SJSA1 (cell line): ENCODE measurements at regions not wholly inside any gene's neighbourhood (a gene's known extent, or its start where the extent isn't known, plus 50 kb on each side); places are given as distances from the start of the nearest gene placed in this dataset.

Experiments
- DNase-seq, 2 experiments: peaks; one replicate each; pipeline ENCODE4 v3.0.0-alpha.2; 2015 to 2020; ENCODE audit warnings: low spot score in 2 of 2, low read depth in 1 of 2
- H3K27ac ChIP-seq: fragments of 250-450 bp; sonication (Bioruptor Pico); 2 replicates; pipeline ENCODE4 v1.5.1; 2020; ENCODE audit warnings: mild to moderate bottlenecking, moderate library complexity
- H3K27me3 ChIP-seq: fragments of 250-450 bp; sonication (Bioruptor Pico); replicated peaks from 2 replicates; pipeline ENCODE4 v1.5.1; 2020; ENCODE audit warnings: mild to moderate bottlenecking, moderate library complexity
- H3K36me3 ChIP-seq: fragments of 250-450 bp; sonication (Bioruptor Pico); 2 replicates; pipeline ENCODE4 v1.5.1; 2020; ENCODE audit warnings: mild to moderate bottlenecking
- H3K4me1 ChIP-seq: fragments of 250-450 bp; sonication (Bioruptor Pico); replicated peaks from 2 replicates; pipeline ENCODE4 v1.6.1; 2021; ENCODE audit warnings: mild to moderate bottlenecking
- H3K4me3 ChIP-seq: fragments of 250-450 bp; sonication (Bioruptor Pico); 2 replicates; pipeline ENCODE4 v1.5.1; 2020; ENCODE audit warnings: mild to moderate bottlenecking
- H3K9me3 ChIP-seq: fragments of 250-450 bp; sonication (Bioruptor Pico); replicated peaks from 2 replicates; pipeline ENCODE4 v1.5.1; 2020; ENCODE audit warnings: mild to moderate bottlenecking

DNA sequence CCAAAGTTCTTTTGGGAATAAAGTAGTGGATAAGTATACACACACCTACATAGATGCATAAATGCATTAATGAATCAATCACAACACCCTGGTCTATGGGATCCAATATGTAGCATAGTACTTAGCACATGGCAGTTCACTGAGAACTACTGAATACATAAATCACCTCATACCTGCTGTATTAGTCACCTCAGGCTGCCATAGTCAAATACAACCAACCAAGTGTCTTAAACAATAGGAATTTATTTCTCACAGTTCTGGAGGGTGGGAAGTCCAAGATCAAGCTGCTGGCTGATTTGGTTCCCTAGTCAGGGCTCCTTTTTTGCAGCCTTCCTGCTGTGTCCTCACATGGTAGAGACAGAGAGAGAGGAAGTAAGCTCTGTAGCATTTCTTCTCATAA is 228.2 kb downstream of the NHLRC3 start:
- Histone ChIP-seq H3K4me3 (no peak overlapping the region), H3K27ac (no peak overlapping the region), H3K4me1 (no peaks in the 10 kb centered on the region), H3K36me3 (no peaks in the 10 kb centered on the region), H3K27me3 (no peaks in the 10 kb centered on the region), H3K9me3 (no peaks in the 10 kb centered on the region)
- no peak for DNase-seq

DNA sequence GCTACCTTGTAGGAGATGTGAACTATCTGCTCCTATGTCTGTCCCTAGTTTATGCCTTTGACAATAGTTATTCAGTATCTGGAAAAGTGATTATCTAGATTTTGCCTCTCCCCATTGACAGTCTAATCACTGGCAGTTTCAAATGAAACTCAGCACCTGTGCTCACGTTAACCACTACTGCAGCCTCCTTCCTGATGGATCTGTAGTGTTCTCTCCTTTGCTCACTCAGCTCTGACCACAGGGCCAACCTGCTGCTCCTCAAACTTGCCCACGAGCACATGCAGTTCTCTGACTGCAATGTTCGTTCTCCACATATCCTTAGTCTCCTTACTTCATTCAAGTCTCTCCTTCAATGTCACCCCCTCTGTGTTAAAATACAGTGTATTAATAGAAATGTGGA is 230.1 kb downstream of the NHLRC3 start:
- H3K27ac ChIP-seq: no peak overlapping the region
- no peak overlapping the region for H3K4me3 ChIP-seq
- H3K36me3 ChIP-seq: no peaks in the 10 kb centered on the region
- no peak for DNase-seq
- H3K9me3 ChIP-seq: no peaks in the 10 kb centered on the region
- no peaks in the 10 kb centered on the region for H3K27me3 ChIP-seq
- no peaks in the 10 kb centered on the region for H3K4me1 ChIP-seq

DNA sequence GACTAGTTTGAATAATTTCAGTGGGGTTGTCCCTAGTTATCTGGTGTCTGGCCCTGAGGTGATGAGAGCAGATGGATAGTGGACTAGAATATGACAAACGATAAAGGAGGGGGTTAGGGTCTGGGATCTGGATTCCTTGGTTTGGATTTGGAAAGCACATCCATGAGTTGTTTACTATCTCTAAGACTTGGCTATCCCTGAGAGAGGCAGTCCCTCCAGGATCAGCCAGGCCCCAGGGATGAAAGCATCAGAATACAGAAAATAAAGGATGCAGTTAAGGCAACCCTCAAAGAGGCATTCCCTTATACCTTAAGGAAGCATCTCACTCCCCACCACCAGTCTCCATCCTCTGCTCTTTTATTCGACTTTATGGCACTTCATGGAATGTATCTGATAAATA is 230.7 kb downstream of the NHLRC3 start:
- Histone ChIP-seq H3K27ac (no peak overlapping the region), H3K4me1 (no peaks in the 10 kb centered on the region), H3K4me3 (no peak overlapping the region), H3K9me3 (no peaks in the 10 kb centered on the region), H3K36me3 (no peaks in the 10 kb centered on the region), H3K27me3 (no peaks in the 10 kb centered on the region)
- DNase-seq: no peak

DNA sequence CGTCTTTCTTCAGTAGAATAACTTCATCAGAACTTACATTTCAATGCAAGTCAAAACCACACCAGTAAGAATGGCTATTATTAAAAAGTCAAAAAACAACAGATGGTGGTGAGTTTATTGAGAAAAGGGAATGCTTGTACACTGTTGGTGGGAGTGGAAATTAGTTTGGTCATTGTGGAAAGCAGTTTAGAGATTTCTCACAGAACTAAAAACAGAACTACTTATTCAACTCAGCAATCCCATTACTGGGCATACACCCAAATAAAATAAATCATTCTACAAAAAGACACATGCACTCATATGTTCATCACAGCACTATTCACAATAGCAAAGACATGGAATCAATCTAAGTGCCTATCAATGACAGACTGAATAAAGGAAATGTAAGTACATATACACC is 231.2 kb downstream of the NHLRC3 start:
- Histone ChIP-seq H3K9me3 (no peaks in the 10 kb centered on the region), H3K4me1 (no peaks in the 10 kb centered on the region), H3K36me3 (no peaks in the 10 kb centered on the region), H3K27me3 (no peaks in the 10 kb centered on the region), H3K4me3 (no peak overlapping the region), H3K27ac (no peak overlapping the region)
- DNase-seq: no peak

DNA sequence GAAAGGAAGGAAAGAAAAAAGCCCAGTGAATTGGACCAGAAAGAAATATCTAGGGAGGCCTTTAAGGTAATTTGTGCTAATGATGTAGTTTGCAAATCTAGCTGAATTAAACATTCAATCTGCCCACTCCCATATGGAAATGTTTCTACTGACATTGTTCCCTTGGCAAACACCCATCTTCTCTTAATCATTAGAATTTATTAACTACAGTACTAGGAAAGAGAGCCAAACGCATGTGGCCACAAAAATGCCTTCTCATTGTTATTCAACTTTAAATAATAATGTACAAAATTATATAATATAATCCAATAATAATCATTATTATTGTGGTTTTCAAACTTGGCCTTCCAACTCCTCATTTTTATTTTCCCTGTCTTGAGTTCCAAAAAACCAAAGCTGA is 234.7 kb downstream of the NHLRC3 start:
- Histone ChIP-seq H3K27ac (no peak overlapping the region), H3K4me1 (no peaks in the 10 kb centered on the region), H3K36me3 (no peaks in the 10 kb centered on the region), H3K27me3 (no peaks in the 10 kb centered on the region), H3K4me3 (no peak overlapping the region), H3K9me3 (no peaks in the 10 kb centered on the region)
- no peak for DNase-seq

DNA sequence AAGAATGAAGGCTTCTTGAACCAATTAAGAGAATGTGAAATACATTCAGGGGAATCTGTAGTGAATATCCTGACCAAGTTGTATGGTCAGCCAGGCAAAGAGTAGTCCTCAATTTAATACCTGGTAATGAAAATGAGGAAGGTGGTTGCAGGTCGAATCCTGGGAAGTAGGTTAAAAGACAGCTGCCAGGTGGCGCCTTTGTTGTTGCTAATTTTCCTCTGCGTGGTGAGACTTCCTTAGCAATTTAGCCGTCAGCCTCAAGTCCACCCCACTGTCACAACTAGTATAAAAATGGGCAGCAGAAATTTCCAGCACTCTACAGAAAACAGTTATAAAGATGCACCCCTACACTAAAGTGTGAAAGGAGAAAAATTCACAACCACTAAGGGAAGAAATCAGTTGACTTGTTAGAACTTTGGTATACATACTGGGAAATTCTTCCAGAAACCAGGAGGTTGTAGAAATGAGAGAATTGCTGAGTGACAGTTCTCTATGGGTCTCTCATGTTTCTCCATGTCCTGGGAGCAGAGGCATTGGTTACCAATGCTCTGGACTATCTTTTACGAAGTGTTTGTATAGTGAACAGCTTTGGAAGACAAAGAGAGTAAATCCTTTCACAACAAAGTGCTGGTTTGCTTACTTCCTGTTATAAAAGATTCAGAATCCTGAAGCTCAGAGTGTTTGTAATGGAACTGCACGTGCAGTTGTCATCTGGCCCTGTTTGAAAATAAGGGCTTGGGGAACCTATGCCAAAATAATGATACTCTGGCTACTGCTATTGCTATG is 235.9 kb downstream of the NHLRC3 start:
- H3K4me3 ChIP-seq: no peak overlapping the region
- H3K9me3 ChIP-seq: no peaks in the 10 kb centered on the region
- no peaks in the 10 kb centered on the region for H3K4me1 ChIP-seq
- H3K27me3 ChIP-seq: no peaks in the 10 kb centered on the region
- H3K36me3 ChIP-seq: no peaks in the 10 kb centered on the region
- no peak overlapping the region for H3K27ac ChIP-seq
- DNase-seq: no peak

DNA sequence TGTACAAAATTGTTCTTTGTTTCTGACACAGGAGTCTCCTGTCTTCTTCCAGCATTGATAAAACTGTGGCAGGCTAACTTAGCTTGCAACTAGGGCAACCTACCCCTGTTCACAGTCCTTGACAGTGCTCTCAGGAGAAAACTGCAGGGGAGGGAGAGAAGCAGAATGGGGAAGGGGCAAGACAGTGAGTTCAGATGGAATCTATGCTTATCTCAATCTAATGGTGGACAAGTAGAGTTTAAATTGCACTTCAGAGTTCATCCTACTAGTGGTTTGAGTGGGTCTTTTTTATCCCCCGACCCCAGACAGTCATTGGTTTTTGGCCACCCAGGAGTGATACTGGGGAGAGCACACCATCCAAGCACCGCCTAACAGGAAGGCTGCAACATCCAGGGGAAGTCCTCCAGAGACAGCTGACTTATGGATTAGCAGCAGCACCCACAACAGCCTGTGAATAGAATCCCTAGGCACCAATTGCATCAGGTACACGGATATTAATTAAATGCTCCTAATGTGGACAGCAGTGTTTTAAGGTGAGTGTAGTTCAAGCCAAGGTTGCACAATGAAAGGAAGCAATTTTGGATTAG is 236.6 kb downstream of the NHLRC3 start:
- Histone ChIP-seq H3K4me1 (no peaks in the 10 kb centered on the region), H3K9me3 (no peaks in the 10 kb centered on the region), H3K4me3 (no peak overlapping the region), H3K27ac (no peak overlapping the region), H3K36me3 (no peaks in the 10 kb centered on the region), H3K27me3 (no peaks in the 10 kb centered on the region)
- DNase-seq: no peak

DNA sequence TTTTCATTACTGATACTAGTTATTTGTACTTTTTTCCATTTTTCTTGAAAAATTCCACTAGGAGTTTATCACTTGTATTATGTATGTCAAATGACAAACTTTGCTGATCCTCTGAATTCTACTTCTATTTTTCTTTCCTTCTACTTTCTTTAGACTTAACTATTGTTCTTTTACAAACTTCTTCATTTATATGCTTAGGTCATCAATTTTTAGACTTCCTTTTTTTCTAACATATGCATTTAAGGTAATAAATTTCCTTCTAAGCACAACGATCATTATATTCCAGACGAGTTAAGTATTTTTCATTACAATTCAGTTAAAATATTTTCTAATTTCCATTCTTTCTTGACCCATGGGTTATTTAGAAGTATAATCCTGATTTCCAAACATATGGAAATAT is 240.8 kb downstream of the NHLRC3 start:
- no peak overlapping the region for H3K27ac ChIP-seq
- no peak for DNase-seq
- no peaks in the 10 kb centered on the region for H3K9me3 ChIP-seq
- no peaks in the 10 kb centered on the region for H3K36me3 ChIP-seq
- no peaks in the 10 kb centered on the region for H3K4me1 ChIP-seq
- no peak overlapping the region for H3K4me3 ChIP-seq
- H3K27me3 ChIP-seq: no peaks in the 10 kb centered on the region

DNA sequence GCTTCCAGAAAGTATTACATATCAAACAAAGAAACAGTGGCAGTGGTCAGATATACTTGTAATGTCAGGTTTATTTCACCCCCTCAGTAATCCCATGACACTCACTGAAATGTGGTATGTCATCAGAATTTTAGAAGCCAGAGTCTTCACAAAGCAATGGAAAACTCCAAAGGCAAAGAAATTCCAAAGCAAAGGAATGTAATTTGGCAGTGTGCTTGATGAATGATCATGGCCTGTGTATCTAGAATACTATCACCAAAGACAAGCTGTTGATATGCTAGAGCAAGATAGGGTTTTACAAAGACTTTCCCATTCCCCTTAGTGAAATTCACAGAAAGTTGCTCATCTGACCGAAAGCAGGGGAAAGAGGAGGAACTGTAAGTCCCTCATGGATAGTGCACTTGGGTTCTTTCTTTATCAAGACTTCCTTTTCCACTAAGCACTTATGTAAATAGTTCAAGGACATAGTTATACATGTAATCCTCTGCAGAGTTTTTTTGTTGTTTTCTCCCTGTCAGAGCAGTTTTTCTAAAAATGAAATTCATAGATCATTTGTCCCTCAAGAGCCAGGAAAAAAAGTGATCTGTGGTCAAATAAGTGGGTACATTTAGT is 243.4 kb downstream of the NHLRC3 start:
- Histone ChIP-seq H3K9me3 (no peaks in the 10 kb centered on the region), H3K27ac (no peak overlapping the region), H3K4me1 (no peaks in the 10 kb centered on the region), H3K36me3 (no peaks in the 10 kb centered on the region), H3K4me3 (no peak overlapping the region), H3K27me3 (no peaks in the 10 kb centered on the region)
- DNase-seq: no peak

DNA sequence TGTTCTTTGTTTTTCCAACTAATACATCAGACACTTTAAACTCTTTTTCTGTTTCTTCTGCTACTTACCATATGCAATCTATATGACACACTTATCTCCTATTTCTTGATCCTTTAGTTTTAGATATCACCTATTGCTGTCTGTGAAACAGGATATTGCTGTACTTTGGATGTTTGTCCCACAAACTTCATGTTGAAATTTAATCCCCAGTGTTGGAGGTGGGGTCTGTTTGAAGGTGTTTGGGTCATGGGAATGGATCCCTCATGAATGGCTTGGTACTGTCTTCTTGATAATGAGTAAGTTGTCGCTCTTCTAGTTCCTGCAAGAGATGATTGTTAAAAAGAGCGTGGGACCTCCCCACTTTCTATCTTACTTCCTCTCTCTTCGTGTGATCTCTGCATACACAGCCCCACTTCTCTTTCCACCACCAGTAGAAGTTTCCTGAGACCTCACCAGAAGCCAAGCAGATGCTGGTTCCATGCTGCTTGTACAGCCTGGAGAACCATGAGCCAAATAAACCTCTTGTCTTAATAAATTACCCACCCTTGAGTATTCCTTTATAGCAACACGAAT is 244.2 kb downstream of the NHLRC3 start:
- Histone ChIP-seq H3K9me3 (no peaks in the 10 kb centered on the region), H3K4me3 (no peak overlapping the region), H3K4me1 (no peaks in the 10 kb centered on the region), H3K27ac (no peak overlapping the region), H3K36me3 (no peaks in the 10 kb centered on the region), H3K27me3 (no peaks in the 10 kb centered on the region)
- no peak for DNase-seq

DNA sequence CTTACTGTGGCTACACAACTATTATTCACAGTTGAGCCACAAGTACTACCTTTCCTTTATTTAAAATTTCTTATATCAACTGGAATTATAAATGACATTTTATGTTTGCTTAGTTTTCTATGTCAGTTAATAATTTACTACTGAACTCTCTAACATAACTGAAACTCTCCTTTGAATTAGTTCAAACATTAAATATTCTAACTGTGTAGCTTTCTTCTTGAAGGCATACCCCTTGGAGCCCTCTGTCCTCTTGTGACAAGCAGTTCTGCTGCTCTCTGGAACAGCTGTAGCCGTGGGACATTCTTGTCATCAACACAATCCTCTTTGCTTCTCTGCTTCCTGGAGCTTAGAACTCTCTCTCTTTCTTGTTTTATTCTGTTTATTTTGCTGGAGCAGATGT is 244.8 kb downstream of the NHLRC3 start:
- H3K4me3 ChIP-seq: no peak overlapping the region
- H3K27me3 ChIP-seq: no peaks in the 10 kb centered on the region
- DNase-seq: no peak
- no peaks in the 10 kb centered on the region for H3K9me3 ChIP-seq
- no peaks in the 10 kb centered on the region for H3K36me3 ChIP-seq
- no peak overlapping the region for H3K27ac ChIP-seq
- H3K4me1 ChIP-seq: no peaks in the 10 kb centered on the region

DNA sequence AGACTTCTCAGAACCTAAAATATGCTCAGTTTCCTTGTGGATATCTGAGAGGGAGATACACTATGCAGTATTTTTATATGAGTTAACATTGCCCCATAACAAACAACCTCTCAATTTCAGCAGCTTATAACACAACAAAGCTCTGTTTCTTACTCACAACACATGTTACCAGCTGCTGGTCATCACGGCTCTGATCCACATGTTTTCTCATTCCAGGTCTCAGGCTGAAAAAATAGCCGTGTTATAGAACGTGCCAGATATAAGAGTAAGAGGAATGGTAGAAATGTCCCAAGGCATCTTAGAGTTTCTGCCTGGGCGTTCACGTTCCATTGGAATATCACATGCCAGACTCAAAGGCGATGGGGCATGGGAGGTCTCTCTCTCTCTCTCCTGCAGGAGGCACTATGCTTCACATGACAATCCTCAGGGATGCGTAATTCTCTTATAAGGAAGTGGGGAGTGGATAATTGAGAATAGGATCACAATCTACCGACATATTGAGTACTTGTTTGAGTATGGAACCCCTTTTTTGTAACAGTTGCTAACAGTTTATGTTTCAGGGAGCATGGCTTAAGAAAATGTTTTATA is 246.6 kb downstream of the NHLRC3 start:
- H3K4me3 ChIP-seq: no peak overlapping the region
- DNase-seq: no peak
- H3K27me3 ChIP-seq: no peaks in the 10 kb centered on the region
- no peaks in the 10 kb centered on the region for H3K4me1 ChIP-seq
- no peaks in the 10 kb centered on the region for H3K9me3 ChIP-seq
- H3K27ac ChIP-seq: no peak overlapping the region
- H3K36me3 ChIP-seq: no peaks in the 10 kb centered on the region
